ENCODE measurements at regions not wholly inside any gene's neighbourhood (a gene's known extent, or its start where the extent isn't known, plus 50 kb on each side); places are given as distances from the start of the nearest gene placed in this dataset.

- DNase-seq (ENCODE audit: low read depth in 4 of 4, low spot score in 3 of 4): no peak
These were observed 223.9 kb upstream of the GLI3 start for GRCh38 chr7:42460933-42461332.

- no peak for DNase-seq (ENCODE audit: low read depth in 4 of 4, low spot score in 3 of 4)
These were observed 223.1 kb upstream of the GLI3 start for GRCh38 chr7:42460148-42460547.

- no peak for DNase-seq (ENCODE audit: low read depth in 4 of 4, low spot score in 3 of 4)
These were observed 220.7 kb upstream of the GLI3 start for GRCh38 chr7:42457663-42458062.

- DNase-seq (ENCODE audit: low read depth in 4 of 4, low spot score in 3 of 4): no peak
These were observed 219.8 kb upstream of the GLI3 start for GRCh38 chr7:42456756-42457276.

- no peak for DNase-seq (ENCODE audit: low read depth in 4 of 4, low spot score in 3 of 4)
These were observed 219.3 kb upstream of the GLI3 start for GRCh38 chr7:42456267-42456666.

GRCh38 chr7:42453931-42454361 lies 216.9 kb upstream of the GLI3 start:
- peak in 1 of 4 donors; percentile 12 for DNase-seq (ENCODE audit: low read depth in 4 of 4, low spot score in 3 of 4)

GRCh38 chr7:42452356-42452755 lies 215.3 kb upstream of the GLI3 start:
- no peak for DNase-seq (ENCODE audit: low read depth in 4 of 4, low spot score in 3 of 4)

- DNase-seq (ENCODE audit: low read depth in 4 of 4, low spot score in 3 of 4): no peak
These were observed 212.4 kb upstream of the GLI3 start for GRCh38 chr7:42449431-42449830.

GRCh38 chr7:42448901-42449300 lies 211.9 kb upstream of the GLI3 start:
- DNase-seq (ENCODE audit: low read depth in 4 of 4, low spot score in 3 of 4): no peak

- DNase-seq (ENCODE audit: low read depth in 4 of 4, low spot score in 3 of 4): no peak
These were observed 208.7 kb upstream of the GLI3 start for GRCh38 chr7:42445691-42446090.

GRCh38 chr7:42440951-42441350 lies 203.9 kb upstream of the GLI3 start:
- no peak for DNase-seq (ENCODE audit: low read depth in 4 of 4, low spot score in 3 of 4)

GRCh38 chr7:42432644-42433043 lies 195.6 kb upstream of the GLI3 start:
- DNase-seq (ENCODE audit: low read depth in 4 of 4, low spot score in 3 of 4): peak in 1 of 4 donors; percentile 49

GRCh38 chr7:42431873-42432272 lies 194.9 kb upstream of the GLI3 start:
- DNase-seq (ENCODE audit: low read depth in 4 of 4, low spot score in 3 of 4): no peak

GRCh38 chr7:42429339-42429738 lies 192.3 kb upstream of the GLI3 start:
- no peak for DNase-seq (ENCODE audit: low read depth in 4 of 4, low spot score in 3 of 4)

- DNase-seq (ENCODE audit: low read depth in 4 of 4, low spot score in 3 of 4): no peak
These were observed 189.2 kb upstream of the GLI3 start for GRCh38 chr7:42426163-42426562.

GRCh38 chr7:42414941-42415505 lies 178.0 kb upstream of the GLI3 start:
- DNase-seq (ENCODE audit: low read depth in 4 of 4, low spot score in 3 of 4): peak; percentile 22 to 39 (median 31)

GRCh38 chr7:42414028-42414427 lies 177.0 kb upstream of the GLI3 start:
- no peak for DNase-seq (ENCODE audit: low read depth in 4 of 4, low spot score in 3 of 4)

- no peak for DNase-seq (ENCODE audit: low read depth in 4 of 4, low spot score in 3 of 4)
These were observed 172.3 kb upstream of the GLI3 start for GRCh38 chr7:42409296-42409695.

- DNase-seq (ENCODE audit: low read depth in 4 of 4, low spot score in 3 of 4): peak in 1 of 4 donors; percentile 8
These were observed 170.8 kb upstream of the GLI3 start for GRCh38 chr7:42407833-42408232.

GRCh38 chr7:42407021-42407710 lies 170.2 kb upstream of the GLI3 start:
- DNase-seq (ENCODE audit: low read depth in 4 of 4, low spot score in 3 of 4): no peak

GRCh38 chr7:42406358-42406757 lies 169.3 kb upstream of the GLI3 start:
- DNase-seq (ENCODE audit: low read depth in 4 of 4, low spot score in 3 of 4): no peak

GRCh38 chr7:42405782-42406181 lies 168.8 kb upstream of the GLI3 start:
- DNase-seq (ENCODE audit: low read depth in 4 of 4, low spot score in 3 of 4): no peak
